B cell (primary cell): ENCODE measurements at regions not wholly inside any gene's neighbourhood (a gene's known extent, or its start where the extent isn't known, plus 50 kb on each side); places are given as distances from the start of the nearest gene placed in this dataset.

Experiments used
- ATAC-seq: fragments of 200-7000 bp; cut with Tn5 transposase; one replicate; pipeline ENCODE4 v1.10.0; 2021; ENCODE audit warnings: low read depth, mild to moderate bottlenecking, moderate number of reproducible peaks, moderate library complexity
- CTCF ChIA-PET: fragments of 350-600 bp; sonication (Branson Sonifier 250); formaldehyde crosslinking; loops from one replicate; lab custom pipeline; 2021; ENCODE audit warnings: antibody characterized with exemption, inconsistent platforms; lab: Charles Lee
- POLR2A ChIA-PET: fragments of 350-600 bp; sonication (Branson Sonifier 250); formaldehyde crosslinking; loops from one replicate; lab custom pipeline; 2021; ENCODE audit warnings: antibody characterized with exemption; lab: Charles Lee
- DNase-seq: peaks from one replicate; pipeline ENCODE4 v3.0.0; 2013
- H2AFZ ChIP-seq: 2 replicates; pipeline ENCODE4 v1.6.1; 2012; ENCODE audit warnings: mild to moderate bottlenecking, low read depth, low read length; ENCODE audit not compliant: insufficient read depth, poor library complexity, severe bottlenecking
- H3K27ac ChIP-seq, 2 donors: 1 replicate in 1 of 2; 2 replicates in 1 of 2; pipeline ENCODE4 v1.5.1; 2012 to 2013; ENCODE audit warnings: low read length in 2 of 2, mild to moderate bottlenecking in 2 of 2, moderate library complexity in 1 of 2
- H3K27me3 ChIP-seq, 4 experiments: fragments of 200-600 bp in 1 of 4; sonication (generic) in 1 of 4; replicated peaks in 1 of 4; 1 replicate in 2 of 4; 2 replicates in 2 of 4; pipeline versions ENCODE4 v1.6.1 to v1.7.0; 2013 to 2016; ENCODE audit warnings: low read length in 3 of 4, mild to moderate bottlenecking in 2 of 4, mixed read lengths in 1 of 4, moderate library complexity in 1 of 4; ENCODE audit not compliant: insufficient read depth in 4 of 4, control insufficient read depth in 3 of 4; ENCODE audit errors: control extremely low read depth in 1 of 4
- H3K36me3 ChIP-seq, 2 experiments: replicated peaks in 1 of 2; 1 replicate in 1 of 2; 2 replicates in 1 of 2; pipeline versions ENCODE4 v1.6.1 to v1.7.1; 2013; ENCODE audit warnings: low read length in 1 of 2; ENCODE audit not compliant: insufficient read depth in 2 of 2, control insufficient read depth in 1 of 2; ENCODE audit errors: control extremely low read depth in 1 of 2, extremely low read depth in 1 of 2
- H3K4me1 ChIP-seq, 2 donors: fragments of 200-600 bp in 1 of 2; sonication (generic) in 1 of 2; 1 replicate in 1 of 2; 2 replicates in 1 of 2; pipeline versions ENCODE4 v1.5.1 to v1.6.1; 2013 to 2017; ENCODE audit warnings: low read length in 2 of 2; ENCODE audit not compliant: control insufficient read depth in 2 of 2, insufficient read depth in 2 of 2
- H3K4me2 ChIP-seq: replicated peaks from 2 replicates; pipeline ENCODE3; 2012; ENCODE audit warnings: mild to moderate bottlenecking, low read depth, low read length; ENCODE audit not compliant: poor library complexity, severe bottlenecking
- H3K4me3 ChIP-seq, 5 experiments: fragments of 200-600 bp in 1 of 5; sonication (generic) in 1 of 5; 1 replicate in 3 of 5; 2 replicates in 2 of 5; pipeline versions ENCODE4 v1.5.1 to v1.7.0; 2011 to 2016; ENCODE audit warnings: low read length in 4 of 5, mild to moderate bottlenecking in 4 of 5, low read depth in 2 of 5, control low read depth in 1 of 5, moderate library complexity in 1 of 5; ENCODE audit not compliant: insufficient read depth in 1 of 5; ENCODE audit errors: control extremely low read depth in 1 of 5, extremely low read depth in 1 of 5
- H3K79me2 ChIP-seq: fragments of 200-600 bp; sonication (generic); one replicate; pipeline ENCODE4 v1.6.0; 2016; ENCODE audit warnings: low read length; ENCODE audit not compliant: control insufficient read depth, insufficient read depth
- H3K9ac ChIP-seq: fragments of 200-600 bp; sonication (generic); 2 replicates; pipeline ENCODE4 v1.6.1; 2017; ENCODE audit warnings: mild to moderate bottlenecking, low read length, moderate library complexity
- H3K9me3 ChIP-seq, 3 donors: one replicate each; pipeline versions ENCODE4 v1.6.1 to v1.7.1; 2013; ENCODE audit warnings: low read length in 2 of 3; ENCODE audit not compliant: control insufficient read depth in 2 of 3, insufficient read depth in 1 of 3; ENCODE audit errors: control extremely low read depth in 1 of 3
- H4K20me1 ChIP-seq: 2 replicates; pipeline ENCODE4 v1.6.0; 2012; ENCODE audit warnings: mild to moderate bottlenecking, low read length; ENCODE audit not compliant: insufficient read depth, control insufficient read depth, poor library complexity, severe bottlenecking
- H3K27ac Mint-ChIP-seq: one replicate; pipeline ENCODE4 v1.8.0; 2021; ENCODE audit warnings: mixed read lengths
- H3K27me3 Mint-ChIP-seq: one replicate; pipeline ENCODE4 v1.8.0; 2021; ENCODE audit warnings: mixed read lengths
- H3K4me1 Mint-ChIP-seq: one replicate; pipeline ENCODE4 v1.8.0; 2021; ENCODE audit warnings: mixed read lengths
- H3K4me3 Mint-ChIP-seq: one replicate; pipeline ENCODE4 v1.8.0; 2021; ENCODE audit warnings: mixed read lengths
- H3K9me3 Mint-ChIP-seq: one replicate; pipeline ENCODE4 v1.8.0; 2022; ENCODE audit warnings: mixed read lengths; ENCODE audit not compliant: insufficient read depth
- EZH2 ChIP-seq: IDR thresholded peaks from 2 replicates; pipeline ENCODE4 v1.6.1; 2012; ENCODE audit warnings: borderline replicate concordance, low read depth, mild to moderate bottlenecking, moderate library complexity, low read length; ENCODE audit not compliant: insufficient read depth, poor library complexity, severe bottlenecking
- WGBS: methylation state at CpG from one replicate; pipeline ENCODE4 v1.1.5; 2013; ENCODE audit warnings: missing lambda C conversion rate; ENCODE audit not compliant: insufficient coverage; 5-methylcytosine and 5-hydroxymethylcytosine counted together
- intact Hi-C: fragments of 100-400 bp; cut with micrococcal nuclease; formaldehyde crosslinking; loops from one replicate; pipeline ENCODE4 v1.10.0; 2022
- TF ChIP-seq, protein P1 (sequence below): fragments of 200-600 bp; IDR thresholded peaks from one replicate; pipeline ENCODE4 v1.8.0; 2022; ENCODE audit warnings: antibody characterized with exemption, mild to moderate bottlenecking

DNA sequence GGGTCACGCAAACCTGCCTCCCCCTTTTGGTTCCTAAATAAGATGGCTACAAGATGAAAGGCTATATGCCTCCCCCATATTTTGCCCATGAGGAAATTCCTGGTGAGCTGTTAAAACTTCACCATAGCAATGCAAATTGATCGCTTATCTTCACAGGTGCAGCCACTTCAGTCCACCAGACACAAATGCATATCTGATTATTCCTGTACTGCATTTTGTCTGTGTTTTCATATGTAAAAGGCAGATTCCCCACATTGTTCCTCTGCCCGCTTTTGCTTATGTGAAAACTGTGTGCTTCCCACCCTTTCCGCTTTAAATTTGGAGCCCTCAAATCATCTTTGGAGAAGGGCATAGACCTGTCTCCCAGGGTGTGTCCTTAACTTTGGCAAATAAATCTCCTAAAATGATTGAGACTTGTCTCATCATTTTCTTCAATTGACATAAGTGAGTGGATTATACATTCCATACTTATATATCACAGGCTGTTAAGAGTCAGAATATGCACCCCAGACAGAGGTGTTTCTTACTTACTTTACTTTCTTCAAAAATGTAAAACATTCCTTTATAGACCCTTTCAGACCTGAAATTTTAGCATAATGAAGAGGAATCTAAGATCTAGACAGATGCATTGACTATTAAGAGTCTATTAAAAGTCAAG lies 116.4 kb downstream of the CASP12 start:
- Histone ChIP-seq H3K9me3 (no peaks in the 10 kb centered on the region), H3K27ac (no peak overlapping the region), H3K4me3 (no peak overlapping the region), H3K9ac (no peak overlapping the region), H4K20me1 (no peaks in the 10 kb centered on the region), H3K4me2 (no peak overlapping the region), H3K27me3 (no peaks in the 10 kb centered on the region), H3K4me1 (no peaks in the 10 kb centered on the region), H3K79me2 (no peaks in the 10 kb centered on the region), H3K36me3 (no peaks in the 10 kb centered on the region), H2AFZ (no peak overlapping the region)
- no peak for DNase-seq
- WGBS = 100% methylated on average over 2 of the region's 4 CpGs
- Mint-ChIP-seq H3K4me1 (peaks cover 2% of the 10 kb centered on the region), H3K9me3 (no peaks in the 10 kb centered on the region), H3K4me3 (no peak overlapping the region), H3K27ac (no peak overlapping the region), H3K27me3 (no peaks in the 10 kb centered on the region)
- ATAC-seq = no peak
- intact Hi-C loops = no loop called here
- no peak for TF ChIP-seq EZH2
- TF ChIP-seq, protein P1, sequence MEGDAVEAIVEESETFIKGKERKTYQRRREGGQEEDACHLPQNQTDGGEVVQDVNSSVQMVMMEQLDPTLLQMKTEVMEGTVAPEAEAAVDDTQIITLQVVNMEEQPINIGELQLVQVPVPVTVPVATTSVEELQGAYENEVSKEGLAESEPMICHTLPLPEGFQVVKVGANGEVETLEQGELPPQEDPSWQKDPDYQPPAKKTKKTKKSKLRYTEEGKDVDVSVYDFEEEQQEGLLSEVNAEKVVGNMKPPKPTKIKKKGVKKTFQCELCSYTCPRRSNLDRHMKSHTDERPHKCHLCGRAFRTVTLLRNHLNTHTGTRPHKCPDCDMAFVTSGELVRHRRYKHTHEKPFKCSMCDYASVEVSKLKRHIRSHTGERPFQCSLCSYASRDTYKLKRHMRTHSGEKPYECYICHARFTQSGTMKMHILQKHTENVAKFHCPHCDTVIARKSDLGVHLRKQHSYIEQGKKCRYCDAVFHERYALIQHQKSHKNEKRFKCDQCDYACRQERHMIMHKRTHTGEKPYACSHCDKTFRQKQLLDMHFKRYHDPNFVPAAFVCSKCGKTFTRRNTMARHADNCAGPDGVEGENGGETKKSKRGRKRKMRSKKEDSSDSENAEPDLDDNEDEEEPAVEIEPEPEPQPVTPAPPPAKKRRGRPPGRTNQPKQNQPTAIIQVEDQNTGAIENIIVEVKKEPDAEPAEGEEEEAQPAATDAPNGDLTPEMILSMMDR = no peak
- ChIA-PET CTCF (no interaction called here), POLR2A (no interaction called here)

DNA sequence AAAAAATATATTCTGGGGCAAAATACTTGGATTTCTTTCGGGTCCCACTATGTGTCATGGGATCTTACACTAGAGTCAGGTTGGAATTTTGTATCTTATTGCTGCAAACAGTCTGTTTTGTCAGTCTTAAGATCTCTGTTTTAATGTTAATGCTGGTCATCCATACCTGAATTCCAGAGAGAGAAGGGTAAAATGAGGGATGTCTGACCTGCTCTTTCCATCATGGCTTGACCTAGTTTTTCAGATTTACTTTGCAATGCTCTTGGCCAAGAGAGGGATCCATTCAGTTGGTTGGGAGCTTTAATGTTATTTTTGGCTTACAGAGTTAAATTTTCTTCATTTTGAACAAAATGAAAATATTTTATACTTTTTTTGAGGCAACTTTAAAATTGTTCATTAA lies 117.2 kb downstream of the CASP12 start:
- H3K9me3 ChIP-seq = no peaks in the 10 kb centered on the region
- TF ChIP-seq, protein P1 = no peak
- TF ChIP-seq EZH2 = no peak
- H3K4me1 Mint-ChIP-seq = peaks cover 2% of the 10 kb centered on the region
- ChIA-PET POLR2A (no interaction called here), CTCF (no interaction called here)
- H2AFZ ChIP-seq = no peak overlapping the region
- H3K27me3 Mint-ChIP-seq = no peaks in the 10 kb centered on the region
- no peaks in the 10 kb centered on the region for H3K27me3 ChIP-seq
- no peak overlapping the region for H3K4me3 Mint-ChIP-seq
- H3K4me3 ChIP-seq = no peak overlapping the region
- no peaks in the 10 kb centered on the region for H3K4me1 ChIP-seq
- no peak overlapping the region for H3K27ac Mint-ChIP-seq
- H3K4me2 ChIP-seq = no peak overlapping the region
- 80% methylated on average over 1 of the region's 1 CpG for WGBS
- no peaks in the 10 kb centered on the region for H3K36me3 ChIP-seq
- H3K79me2 ChIP-seq = no peaks in the 10 kb centered on the region
- no peaks in the 10 kb centered on the region for H4K20me1 ChIP-seq
- H3K9ac ChIP-seq = no peak overlapping the region
- no peak for DNase-seq
- no peak for ATAC-seq
- H3K27ac ChIP-seq = no peak overlapping the region
- intact Hi-C loops = no loop called here
- H3K9me3 Mint-ChIP-seq = no peaks in the 10 kb centered on the region
